PFSK-1 (cell line): ENCODE measurements at regions not wholly inside any gene's neighbourhood (a gene's known extent, or its start where the extent isn't known, plus 50 kb on each side); places are given as distances from the start of the nearest gene placed in this dataset.

Experiments used
- FOXP2 ChIP-seq: optimal IDR thresholded peaks from 2 replicates; pipeline ENCODE3; 2011; ENCODE audit warnings: borderline replicate concordance, control low read depth, inconsistent platforms; ENCODE audit not compliant: insufficient read depth; ENCODE audit errors: extremely low read length, extremely low read depth
- POLR2AphosphoS5 ChIP-seq: IDR thresholded peaks from 2 replicates; pipeline ENCODE4 v1.6.1; 2012; ENCODE audit warnings: low read depth, mild to moderate bottlenecking, control low read depth, low read length, moderate library complexity
- SIN3A ChIP-seq: IDR thresholded peaks from 2 replicates; pipeline ENCODE4 v1.6.1; 2012; ENCODE audit warnings: mild to moderate bottlenecking, low read length, moderate library complexity, borderline replicate concordance; ENCODE audit not compliant: insufficient read depth
- TAF1 ChIP-seq: IDR thresholded peaks from 2 replicates; pipeline ENCODE4 v1.6.1; 2012; ENCODE audit warnings: low read length, control low read depth, borderline replicate concordance; ENCODE audit not compliant: insufficient read depth
- TF ChIP-seq, protein P1 (sequence below), 2 experiments: IDR thresholded peaks; 2 replicates each; pipeline versions ENCODE4 v1.6.1 to v1.8.0; 2011 to 2012; ENCODE audit warnings: low read depth in 2 of 2, low read length in 2 of 2, control low read depth in 1 of 2, inconsistent platforms in 1 of 2, mild to moderate bottlenecking in 1 of 2, moderate library complexity in 1 of 2; ENCODE audit not compliant: insufficient read depth in 1 of 2

- TF ChIP-seq TAF1 (no peak), SIN3A (no peak), POLR2AphosphoS5 (no peak)
- TF ChIP-seq, protein P1, sequence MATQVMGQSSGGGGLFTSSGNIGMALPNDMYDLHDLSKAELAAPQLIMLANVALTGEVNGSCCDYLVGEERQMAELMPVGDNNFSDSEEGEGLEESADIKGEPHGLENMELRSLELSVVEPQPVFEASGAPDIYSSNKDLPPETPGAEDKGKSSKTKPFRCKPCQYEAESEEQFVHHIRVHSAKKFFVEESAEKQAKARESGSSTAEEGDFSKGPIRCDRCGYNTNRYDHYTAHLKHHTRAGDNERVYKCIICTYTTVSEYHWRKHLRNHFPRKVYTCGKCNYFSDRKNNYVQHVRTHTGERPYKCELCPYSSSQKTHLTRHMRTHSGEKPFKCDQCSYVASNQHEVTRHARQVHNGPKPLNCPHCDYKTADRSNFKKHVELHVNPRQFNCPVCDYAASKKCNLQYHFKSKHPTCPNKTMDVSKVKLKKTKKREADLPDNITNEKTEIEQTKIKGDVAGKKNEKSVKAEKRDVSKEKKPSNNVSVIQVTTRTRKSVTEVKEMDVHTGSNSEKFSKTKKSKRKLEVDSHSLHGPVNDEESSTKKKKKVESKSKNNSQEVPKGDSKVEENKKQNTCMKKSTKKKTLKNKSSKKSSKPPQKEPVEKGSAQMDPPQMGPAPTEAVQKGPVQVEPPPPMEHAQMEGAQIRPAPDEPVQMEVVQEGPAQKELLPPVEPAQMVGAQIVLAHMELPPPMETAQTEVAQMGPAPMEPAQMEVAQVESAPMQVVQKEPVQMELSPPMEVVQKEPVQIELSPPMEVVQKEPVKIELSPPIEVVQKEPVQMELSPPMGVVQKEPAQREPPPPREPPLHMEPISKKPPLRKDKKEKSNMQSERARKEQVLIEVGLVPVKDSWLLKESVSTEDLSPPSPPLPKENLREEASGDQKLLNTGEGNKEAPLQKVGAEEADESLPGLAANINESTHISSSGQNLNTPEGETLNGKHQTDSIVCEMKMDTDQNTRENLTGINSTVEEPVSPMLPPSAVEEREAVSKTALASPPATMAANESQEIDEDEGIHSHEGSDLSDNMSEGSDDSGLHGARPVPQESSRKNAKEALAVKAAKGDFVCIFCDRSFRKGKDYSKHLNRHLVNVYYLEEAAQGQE (IDR thresholded peaks at IDR 0.05; ENCODE audit: insufficient read depth in 1 of 2, low read depth in 2 of 2, low read length in 2 of 2) = no peak
Measured at GRCh38 chr2:236974148-236974547, 111.5 kb upstream of the COPS8 start.

DNA sequence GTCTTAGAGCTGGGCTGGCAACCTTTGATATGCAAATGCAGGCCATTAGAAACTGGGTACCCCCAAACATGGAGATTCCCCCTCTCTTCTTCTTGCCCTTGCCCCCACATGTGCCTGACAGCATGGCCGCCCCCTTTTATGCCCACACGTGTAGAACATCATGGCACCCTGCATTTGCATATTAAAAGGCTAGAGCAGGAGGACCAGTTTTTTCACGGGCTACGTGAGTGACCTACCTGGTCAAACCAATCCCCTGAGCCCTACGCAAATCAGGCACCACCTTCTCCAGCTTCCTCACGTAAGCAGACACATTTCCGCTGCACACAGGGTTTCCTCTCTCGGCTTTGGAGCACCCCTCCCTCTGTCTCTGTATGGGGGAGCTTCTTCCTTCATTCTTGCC is 110.9 kb upstream of the COPS8 start:
- TF ChIP-seq, protein P1 (IDR thresholded peaks at IDR 0.05; ENCODE audit: insufficient read depth in 1 of 2, low read depth in 2 of 2, low read length in 2 of 2) = no peak
- TF ChIP-seq SIN3A = no peak
- no peak for TF ChIP-seq POLR2AphosphoS5
- no peak for TF ChIP-seq TAF1
- no peak for TF ChIP-seq FOXP2

- TF ChIP-seq, protein P1 (IDR thresholded peaks at IDR 0.05; ENCODE audit: insufficient read depth in 1 of 2, low read depth in 2 of 2, low read length in 2 of 2) = no peak
- TF ChIP-seq SIN3A (no peak), TAF1 (no peak), FOXP2 (no peak), POLR2AphosphoS5 (no peak)
Measured at GRCh38 chr2:236975766-236976165, 109.9 kb upstream of the COPS8 start.

- no peak for TF ChIP-seq POLR2AphosphoS5
Measured at GRCh38 chr2:236976266-236977062, 109.2 kb upstream of the COPS8 start.

- no peak for TF ChIP-seq SIN3A
- no peak for TF ChIP-seq TAF1
- TF ChIP-seq, protein P1 (IDR thresholded peaks at IDR 0.05; ENCODE audit: insufficient read depth in 1 of 2, low read depth in 2 of 2, low read length in 2 of 2) = no peak
- no peak for TF ChIP-seq FOXP2
- no peak for TF ChIP-seq POLR2AphosphoS5
Measured at GRCh38 chr2:236977063-236977851, 108.4 kb upstream of the COPS8 start.
